ENCODE measurements at regions not wholly inside any gene's neighbourhood (a gene's known extent, or its start where the extent isn't known, plus 50 kb on each side); places are given as distances from the start of the nearest gene placed in this dataset.

DNA sequence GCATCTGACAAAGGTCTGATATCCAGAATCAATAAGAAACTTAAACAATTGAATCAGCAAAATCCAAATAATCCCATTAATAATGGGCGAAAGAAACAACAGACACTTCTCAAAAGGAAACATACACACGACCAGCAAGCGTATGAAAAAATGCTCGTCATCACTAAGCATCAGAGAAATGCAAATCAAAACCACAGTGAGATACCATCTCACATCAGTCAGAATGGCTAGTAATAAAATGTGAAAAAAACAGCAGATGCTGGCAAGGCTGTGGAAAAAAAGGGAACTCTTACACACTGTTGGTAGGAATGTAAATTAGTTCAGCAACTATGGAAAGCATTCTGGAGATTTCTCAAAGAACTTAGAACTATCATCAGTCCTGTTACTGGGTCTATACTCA, 496.7 kb downstream of the SH2D4B start:
- TF ChIP-seq ZC3H10 (CRISPR knock-in tag; IDR thresholded peaks at IDR 0.05) (no peak), SNAI2 (CRISPR knock-in tag; IDR thresholded peaks at IDR 0.05) (no peak), OSR1 (CRISPR knock-in tag; IDR thresholded peaks at IDR 0.05) (no peak), ZFP30 (CRISPR knock-in tag; IDR thresholded peaks at IDR 0.05) (no peak)

DNA sequence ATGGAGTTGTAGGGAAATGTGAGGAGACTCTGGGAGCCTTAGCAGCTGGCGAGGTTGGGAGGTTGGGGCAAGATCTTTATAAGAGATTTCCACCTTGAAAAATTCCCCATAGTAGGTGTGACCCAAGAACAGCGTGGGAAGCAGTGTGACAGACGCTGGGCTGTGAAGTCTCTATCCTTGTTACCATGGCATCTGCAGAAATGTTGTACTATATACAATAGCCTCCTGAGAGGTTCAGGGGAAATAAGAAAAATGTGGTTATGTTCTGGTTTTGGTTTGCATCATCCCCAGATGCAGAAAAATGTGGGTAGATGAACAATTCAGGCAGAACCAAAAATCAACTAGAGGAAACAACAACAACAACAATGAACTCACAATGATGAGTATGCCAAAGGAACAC, 498.6 kb downstream of the SH2D4B start:
- no peak for ATAC-seq
- TF ChIP-seq, protein P1, sequence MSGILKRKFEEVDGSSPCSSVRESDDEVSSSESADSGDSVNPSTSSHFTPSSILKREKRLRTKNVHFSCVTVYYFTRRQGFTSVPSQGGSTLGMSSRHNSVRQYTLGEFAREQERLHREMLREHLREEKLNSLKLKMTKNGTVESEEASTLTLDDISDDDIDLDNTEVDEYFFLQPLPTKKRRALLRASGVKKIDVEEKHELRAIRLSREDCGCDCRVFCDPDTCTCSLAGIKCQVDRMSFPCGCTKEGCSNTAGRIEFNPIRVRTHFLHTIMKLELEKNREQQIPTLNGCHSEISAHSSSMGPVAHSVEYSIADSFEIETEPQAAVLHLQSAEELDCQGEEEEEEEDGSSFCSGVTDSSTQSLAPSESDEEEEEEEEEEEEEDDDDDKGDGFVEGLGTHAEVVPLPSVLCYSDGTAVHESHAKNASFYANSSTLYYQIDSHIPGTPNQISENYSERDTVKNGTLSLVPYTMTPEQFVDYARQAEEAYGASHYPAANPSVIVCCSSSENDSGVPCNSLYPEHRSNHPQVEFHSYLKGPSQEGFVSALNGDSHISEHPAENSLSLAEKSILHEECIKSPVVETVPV (CRISPR knock-in tag; IDR thresholded peaks at IDR 0.05) = no peak
- TF ChIP-seq ZFP3 (CRISPR knock-in tag; IDR thresholded peaks at IDR 0.05) = no peak

More for the DNA sequence above, 496.7 kb downstream of the SH2D4B start:
- ATAC-seq = no peak

DNA sequence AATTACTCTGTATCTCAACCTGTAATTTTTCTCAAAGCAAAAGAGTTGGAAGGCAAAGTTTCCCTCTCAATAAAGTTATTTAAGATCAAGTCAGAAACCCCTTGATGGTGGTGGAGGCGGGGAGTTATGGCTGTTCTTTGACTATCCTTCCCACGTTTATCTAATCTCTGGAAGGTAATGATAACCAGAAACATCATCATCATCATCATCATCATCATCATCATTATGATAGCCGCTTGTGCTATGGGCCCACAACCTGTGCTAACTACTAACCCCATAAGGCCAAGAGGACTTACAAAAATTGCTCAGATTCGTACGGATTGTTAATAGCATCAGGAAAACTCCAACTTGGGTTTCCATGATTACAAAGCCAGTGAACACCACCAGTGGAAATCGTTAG, 502.3 kb downstream of the SH2D4B start:
- TF ChIP-seq BACH2 (CRISPR knock-in tag; IDR thresholded peaks at IDR 0.05; ENCODE audit: borderline replicate concordance) (no peak), ZNF70 (CRISPR knock-in tag; IDR thresholded peaks at IDR 0.05) (no peak), ARNTL (CRISPR knock-in tag; IDR thresholded peaks at IDR 0.05; ENCODE audit: borderline replicate concordance, low read depth) (no peak), CSDC2 (CRISPR knock-in tag; IDR thresholded peaks at IDR 0.05) (no peak), GLIS3 (CRISPR knock-in tag; IDR thresholded peaks at IDR 0.05) (no peak), ZNF8 (CRISPR knock-in tag; IDR thresholded peaks at IDR 0.05) (no peak), TCF4 (CRISPR knock-in tag; IDR thresholded peaks at IDR 0.05; ENCODE audit: borderline replicate concordance) (no peak), ZNF565 (CRISPR knock-in tag; conservative IDR thresholded peaks at IDR 0.05; ENCODE audit: low read depth) (no peak), TOX (CRISPR knock-in tag; IDR thresholded peaks at IDR 0.05; ENCODE audit: borderline replicate concordance) (no peak), ZFP30 (CRISPR knock-in tag; IDR thresholded peaks at IDR 0.05) (no peak), ZFP3 (CRISPR knock-in tag; IDR thresholded peaks at IDR 0.05) (no peak), ESRRG (CRISPR knock-in tag; IDR thresholded peaks at IDR 0.05) (no peak), RARB (CRISPR knock-in tag; IDR thresholded peaks at IDR 0.05) (no peak), OSR1 (CRISPR knock-in tag; IDR thresholded peaks at IDR 0.05) (no peak), ZC3H10 (CRISPR knock-in tag; IDR thresholded peaks at IDR 0.05) (no peak)
- TF ChIP-seq, protein P2, sequence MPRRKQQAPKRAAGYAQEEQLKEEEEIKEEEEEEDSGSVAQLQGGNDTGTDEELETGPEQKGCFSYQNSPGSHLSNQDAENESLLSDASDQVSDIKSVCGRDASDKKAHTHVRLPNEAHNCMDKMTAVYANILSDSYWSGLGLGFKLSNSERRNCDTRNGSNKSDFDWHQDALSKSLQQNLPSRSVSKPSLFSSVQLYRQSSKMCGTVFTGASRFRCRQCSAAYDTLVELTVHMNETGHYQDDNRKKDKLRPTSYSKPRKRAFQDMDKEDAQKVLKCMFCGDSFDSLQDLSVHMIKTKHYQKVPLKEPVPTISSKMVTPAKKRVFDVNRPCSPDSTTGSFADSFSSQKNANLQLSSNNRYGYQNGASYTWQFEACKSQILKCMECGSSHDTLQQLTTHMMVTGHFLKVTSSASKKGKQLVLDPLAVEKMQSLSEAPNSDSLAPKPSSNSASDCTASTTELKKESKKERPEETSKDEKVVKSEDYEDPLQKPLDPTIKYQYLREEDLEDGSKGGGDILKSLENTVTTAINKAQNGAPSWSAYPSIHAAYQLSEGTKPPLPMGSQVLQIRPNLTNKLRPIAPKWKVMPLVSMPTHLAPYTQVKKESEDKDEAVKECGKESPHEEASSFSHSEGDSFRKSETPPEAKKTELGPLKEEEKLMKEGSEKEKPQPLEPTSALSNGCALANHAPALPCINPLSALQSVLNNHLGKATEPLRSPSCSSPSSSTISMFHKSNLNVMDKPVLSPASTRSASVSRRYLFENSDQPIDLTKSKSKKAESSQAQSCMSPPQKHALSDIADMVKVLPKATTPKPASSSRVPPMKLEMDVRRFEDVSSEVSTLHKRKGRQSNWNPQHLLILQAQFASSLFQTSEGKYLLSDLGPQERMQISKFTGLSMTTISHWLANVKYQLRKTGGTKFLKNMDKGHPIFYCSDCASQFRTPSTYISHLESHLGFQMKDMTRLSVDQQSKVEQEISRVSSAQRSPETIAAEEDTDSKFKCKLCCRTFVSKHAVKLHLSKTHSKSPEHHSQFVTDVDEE (CRISPR knock-in tag; IDR thresholded peaks at IDR 0.05) = no peak
- TF ChIP-seq, protein P3, sequence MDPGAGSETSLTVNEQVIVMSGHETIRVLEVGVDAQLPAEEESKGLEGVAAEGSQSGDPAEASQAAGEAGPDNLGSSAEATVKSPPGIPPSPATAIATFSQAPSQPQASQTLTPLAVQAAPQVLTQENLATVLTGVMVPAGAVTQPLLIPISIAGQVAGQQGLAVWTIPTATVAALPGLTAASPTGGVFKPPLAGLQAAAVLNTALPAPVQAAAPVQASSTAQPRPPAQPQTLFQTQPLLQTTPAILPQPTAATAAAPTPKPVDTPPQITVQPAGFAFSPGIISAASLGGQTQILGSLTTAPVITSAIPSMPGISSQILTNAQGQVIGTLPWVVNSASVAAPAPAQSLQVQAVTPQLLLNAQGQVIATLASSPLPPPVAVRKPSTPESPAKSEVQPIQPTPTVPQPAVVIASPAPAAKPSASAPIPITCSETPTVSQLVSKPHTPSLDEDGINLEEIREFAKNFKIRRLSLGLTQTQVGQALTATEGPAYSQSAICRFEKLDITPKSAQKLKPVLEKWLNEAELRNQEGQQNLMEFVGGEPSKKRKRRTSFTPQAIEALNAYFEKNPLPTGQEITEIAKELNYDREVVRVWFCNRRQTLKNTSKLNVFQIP (CRISPR knock-in tag; IDR thresholded peaks at IDR 0.05; ENCODE audit: borderline replicate concordance, low read depth) = no peak
- TF ChIP-seq, protein P4, sequence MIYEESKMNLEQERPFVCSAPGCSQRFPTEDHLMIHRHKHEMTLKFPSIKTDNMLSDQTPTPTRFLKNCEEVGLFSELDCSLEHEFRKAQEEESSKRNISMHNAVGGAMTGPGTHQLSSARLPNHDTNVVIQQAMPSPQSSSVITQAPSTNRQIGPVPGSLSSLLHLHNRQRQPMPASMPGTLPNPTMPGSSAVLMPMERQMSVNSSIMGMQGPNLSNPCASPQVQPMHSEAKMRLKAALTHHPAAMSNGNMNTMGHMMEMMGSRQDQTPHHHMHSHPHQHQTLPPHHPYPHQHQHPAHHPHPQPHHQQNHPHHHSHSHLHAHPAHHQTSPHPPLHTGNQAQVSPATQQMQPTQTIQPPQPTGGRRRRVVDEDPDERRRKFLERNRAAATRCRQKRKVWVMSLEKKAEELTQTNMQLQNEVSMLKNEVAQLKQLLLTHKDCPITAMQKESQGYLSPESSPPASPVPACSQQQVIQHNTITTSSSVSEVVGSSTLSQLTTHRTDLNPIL (CRISPR knock-in tag; IDR thresholded peaks at IDR 0.05; ENCODE audit: low read depth) = no peak
- ATAC-seq = no peak

DNA sequence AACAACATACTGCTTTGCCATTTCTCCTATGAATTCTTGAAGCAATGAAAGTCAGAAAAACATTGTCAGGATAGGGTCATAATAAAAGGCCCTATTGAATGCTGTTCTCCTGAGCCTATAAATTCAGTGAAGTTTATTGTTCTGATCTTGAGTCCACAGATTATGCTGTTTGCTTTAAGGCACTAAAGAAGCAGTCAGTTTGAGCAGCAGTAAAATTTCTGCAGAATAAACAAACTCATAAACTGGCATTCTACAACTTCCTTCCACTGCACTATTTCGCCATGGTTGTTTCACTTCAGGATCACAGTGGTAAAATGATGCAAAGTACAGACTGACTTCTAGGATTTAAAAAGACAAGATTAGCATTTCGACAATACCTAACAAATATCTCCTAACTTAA, 503.2 kb downstream of the SH2D4B start:
- ATAC-seq = no peak
- TF ChIP-seq, protein P5, sequence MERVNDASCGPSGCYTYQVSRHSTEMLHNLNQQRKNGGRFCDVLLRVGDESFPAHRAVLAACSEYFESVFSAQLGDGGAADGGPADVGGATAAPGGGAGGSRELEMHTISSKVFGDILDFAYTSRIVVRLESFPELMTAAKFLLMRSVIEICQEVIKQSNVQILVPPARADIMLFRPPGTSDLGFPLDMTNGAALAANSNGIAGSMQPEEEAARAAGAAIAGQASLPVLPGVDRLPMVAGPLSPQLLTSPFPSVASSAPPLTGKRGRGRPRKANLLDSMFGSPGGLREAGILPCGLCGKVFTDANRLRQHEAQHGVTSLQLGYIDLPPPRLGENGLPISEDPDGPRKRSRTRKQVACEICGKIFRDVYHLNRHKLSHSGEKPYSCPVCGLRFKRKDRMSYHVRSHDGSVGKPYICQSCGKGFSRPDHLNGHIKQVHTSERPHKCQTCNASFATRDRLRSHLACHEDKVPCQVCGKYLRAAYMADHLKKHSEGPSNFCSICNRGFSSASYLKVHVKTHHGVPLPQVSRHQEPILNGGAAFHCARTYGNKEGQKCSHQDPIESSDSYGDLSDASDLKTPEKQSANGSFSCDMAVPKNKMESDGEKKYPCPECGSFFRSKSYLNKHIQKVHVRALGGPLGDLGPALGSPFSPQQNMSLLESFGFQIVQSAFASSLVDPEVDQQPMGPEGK (CRISPR knock-in tag; IDR thresholded peaks at IDR 0.05; ENCODE audit: borderline replicate concordance) = no peak
- TF ChIP-seq ESRRG (CRISPR knock-in tag; IDR thresholded peaks at IDR 0.05) = no peak
- no peak for TF ChIP-seq ZFP3 (CRISPR knock-in tag; IDR thresholded peaks at IDR 0.05)
- no peak for TF ChIP-seq RARB (CRISPR knock-in tag; IDR thresholded peaks at IDR 0.05)
- no peak for TF ChIP-seq ZNF8 (CRISPR knock-in tag; IDR thresholded peaks at IDR 0.05)
- TF ChIP-seq, protein P1 (CRISPR knock-in tag; IDR thresholded peaks at IDR 0.05) = no peak
- TF ChIP-seq, protein P4 (CRISPR knock-in tag; IDR thresholded peaks at IDR 0.05; ENCODE audit: low read depth) = no peak
- TF ChIP-seq ZC3H10 (CRISPR knock-in tag; IDR thresholded peaks at IDR 0.05) = no peak
- TF ChIP-seq, protein P2 (CRISPR knock-in tag; IDR thresholded peaks at IDR 0.05) = no peak
- TF ChIP-seq BACH2 (CRISPR knock-in tag; IDR thresholded peaks at IDR 0.05; ENCODE audit: borderline replicate concordance) = no peak
